Stomach (tissue), 4 donors: ENCODE measurements at regions not wholly inside any gene's neighbourhood (a gene's known extent, or its start where the extent isn't known, plus 50 kb on each side); places are given as distances from the start of the nearest gene placed in this dataset.

Experiments
- CTCF ChIP-seq, 7 experiments: fragments of 450-650 bp in 4 of 7; fragments of 200-600 bp in 3 of 7; sonication (generic) in 3 of 7; IDR thresholded peaks; one replicate each; pipeline ENCODE4 v1.5.1; 2016 to 2019; ENCODE audit warnings: antibody characterized with exemption in 7 of 7, control low read depth in 2 of 7, mild to moderate bottlenecking in 1 of 7
- EP300 ChIP-seq: sonication (generic); formaldehyde crosslinking; IDR thresholded peaks from one replicate; pipeline ENCODE4 v1.6.1; 2017; ENCODE audit warnings: antibody characterized with exemption
- POLR2A ChIP-seq, 4 donors: fragments of 450-650 bp; IDR thresholded peaks; one replicate each; pipeline ENCODE4 v1.6.1; 2016; ENCODE audit warnings: antibody characterized with exemption in 4 of 4, control low read depth in 2 of 4, mild to moderate bottlenecking in 1 of 4, moderate library complexity in 1 of 4
- POLR2AphosphoS5 ChIP-seq, 3 donors: sonication (generic); formaldehyde crosslinking; IDR thresholded peaks; one replicate each; pipeline ENCODE4 v1.6.1; 2016; ENCODE audit warnings: antibody characterized with exemption in 3 of 3

DNA sequence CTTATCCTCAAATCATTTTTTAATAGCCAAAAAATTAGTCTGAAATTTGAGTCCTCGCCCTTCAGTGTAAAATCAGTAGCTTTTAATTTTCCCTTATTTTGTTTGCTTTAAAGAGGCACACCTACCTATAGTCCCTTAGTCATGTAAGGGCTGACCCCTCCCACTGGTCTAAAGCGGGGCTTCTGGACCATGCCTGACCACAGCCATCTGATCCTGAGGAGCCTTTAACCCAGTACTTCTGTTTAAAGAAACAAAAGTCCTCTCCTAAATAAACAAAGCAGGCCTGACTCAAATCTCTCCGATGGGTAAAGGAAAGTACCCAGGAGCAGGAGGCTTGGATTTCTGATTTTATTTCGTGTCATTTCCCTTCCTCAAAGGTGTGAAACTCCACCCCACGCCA lies 92.0 kb upstream of the CCL2 start:
- TF ChIP-seq POLR2A (IDR thresholded peaks at IDR 0.05) (no peak), POLR2AphosphoS5 (IDR thresholded peaks at IDR 0.05) (no peak), CTCF (IDR thresholded peaks at IDR 0.05) (no peak), EP300 (no peak)
